ENCODE measurements at regions not wholly inside any gene's neighbourhood (a gene's known extent, or its start where the extent isn't known, plus 50 kb on each side); places are given as distances from the start of the nearest gene placed in this dataset.
"Not testable (repeated sequence)": the region's sequence is repeated elsewhere in the genome, so short reads cannot be mapped to it uniquely, and the experiment has no call there.

DNA sequence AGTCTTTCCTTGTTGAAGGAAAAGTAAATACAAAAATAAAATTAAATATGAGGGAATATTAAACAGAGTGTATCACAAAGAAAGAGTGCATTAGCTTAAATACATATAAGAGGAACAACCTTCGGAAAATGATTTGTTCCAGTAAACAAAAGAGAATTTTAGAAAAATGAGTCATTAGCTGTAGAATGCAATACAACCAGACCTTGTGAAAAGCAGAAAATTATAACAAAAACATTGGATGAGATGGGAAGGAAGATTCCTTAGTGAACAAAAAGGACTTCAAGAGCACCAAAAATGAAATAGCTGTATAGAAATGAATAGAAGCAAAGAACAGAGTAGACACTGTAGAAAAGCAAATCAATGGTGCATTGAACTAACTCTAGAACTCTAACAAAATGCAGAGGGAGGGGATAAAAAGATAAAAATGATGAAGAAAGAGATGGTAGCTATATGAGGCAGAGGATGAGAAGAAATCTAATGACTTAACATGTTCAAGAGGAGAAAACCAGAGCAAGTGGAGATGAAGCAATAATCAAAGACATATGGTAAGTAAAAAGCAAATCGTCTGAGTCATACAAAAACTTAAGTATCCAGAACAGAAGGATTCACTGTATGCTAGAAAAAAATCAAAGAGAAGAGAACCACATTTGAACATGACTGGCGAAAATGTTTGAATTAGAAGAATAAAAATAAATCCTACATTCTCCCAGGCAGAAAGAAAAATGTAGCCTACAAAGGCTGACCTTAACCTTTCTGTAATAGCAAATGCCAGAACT lies 190.5 kb downstream of the TMEM26 start:
- no peaks in the 10 kb centered on the region for H3K27me3 ChIP-seq (ENCODE audit: insufficient read depth, low read depth, severe bottlenecking)

DNA sequence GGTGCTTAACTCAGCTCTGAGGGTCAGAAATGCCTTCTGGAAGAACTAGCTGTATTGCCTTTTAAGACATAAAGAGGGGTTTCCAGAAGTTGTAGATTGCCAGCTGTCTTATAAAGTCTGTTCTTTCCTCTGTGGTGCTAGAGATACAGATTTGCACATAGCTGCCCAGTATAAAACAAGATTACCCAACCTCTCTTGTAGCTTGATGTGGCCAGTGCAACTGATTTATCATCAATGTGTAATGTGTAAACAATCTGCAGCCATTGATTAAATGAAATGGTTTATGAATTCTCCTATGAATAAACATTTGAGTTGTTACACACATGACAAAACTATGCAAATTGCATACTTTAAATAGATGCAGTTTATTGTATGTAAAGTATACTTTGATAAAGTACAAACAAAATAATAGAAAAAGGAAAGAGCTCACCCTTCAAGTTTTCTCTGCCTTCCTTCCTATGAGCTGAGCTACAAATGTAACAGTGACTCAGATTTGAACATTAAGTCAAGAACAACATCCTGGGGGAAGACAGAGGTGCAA lies 195.2 kb downstream of the TMEM26 start:
- DNase-seq = no peak
- Histone ChIP-seq H3K9me3 (ENCODE audit: severe bottlenecking) (peaks cover 19% of the 10 kb centered on the region), H3K4me3 (ENCODE audit: low read depth, low read length) (no peak overlapping the region), H3K27me3 (ENCODE audit: insufficient read depth, low read depth, severe bottlenecking) (no peaks in the 10 kb centered on the region), H3K27ac (no peak overlapping the region), H3K36me3 (no peaks in the 10 kb centered on the region)
- TF ChIP-seq, protein P1, sequence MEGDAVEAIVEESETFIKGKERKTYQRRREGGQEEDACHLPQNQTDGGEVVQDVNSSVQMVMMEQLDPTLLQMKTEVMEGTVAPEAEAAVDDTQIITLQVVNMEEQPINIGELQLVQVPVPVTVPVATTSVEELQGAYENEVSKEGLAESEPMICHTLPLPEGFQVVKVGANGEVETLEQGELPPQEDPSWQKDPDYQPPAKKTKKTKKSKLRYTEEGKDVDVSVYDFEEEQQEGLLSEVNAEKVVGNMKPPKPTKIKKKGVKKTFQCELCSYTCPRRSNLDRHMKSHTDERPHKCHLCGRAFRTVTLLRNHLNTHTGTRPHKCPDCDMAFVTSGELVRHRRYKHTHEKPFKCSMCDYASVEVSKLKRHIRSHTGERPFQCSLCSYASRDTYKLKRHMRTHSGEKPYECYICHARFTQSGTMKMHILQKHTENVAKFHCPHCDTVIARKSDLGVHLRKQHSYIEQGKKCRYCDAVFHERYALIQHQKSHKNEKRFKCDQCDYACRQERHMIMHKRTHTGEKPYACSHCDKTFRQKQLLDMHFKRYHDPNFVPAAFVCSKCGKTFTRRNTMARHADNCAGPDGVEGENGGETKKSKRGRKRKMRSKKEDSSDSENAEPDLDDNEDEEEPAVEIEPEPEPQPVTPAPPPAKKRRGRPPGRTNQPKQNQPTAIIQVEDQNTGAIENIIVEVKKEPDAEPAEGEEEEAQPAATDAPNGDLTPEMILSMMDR (IDR thresholded peaks at IDR 0.05; ENCODE audit: low read depth, low read length) = no peak

More for the DNA sequence above, 190.5 kb downstream of the TMEM26 start:
- H3K9me3 ChIP-seq (ENCODE audit: severe bottlenecking) = no peaks in the 10 kb centered on the region
- no peaks in the 10 kb centered on the region for H3K36me3 ChIP-seq
- no peak for DNase-seq
- TF ChIP-seq, protein P1 (IDR thresholded peaks at IDR 0.05; ENCODE audit: low read depth, low read length) = no peak
- no peak overlapping the region for H3K4me3 ChIP-seq (ENCODE audit: low read depth, low read length)
- H3K27ac ChIP-seq = no peak overlapping the region

DNA sequence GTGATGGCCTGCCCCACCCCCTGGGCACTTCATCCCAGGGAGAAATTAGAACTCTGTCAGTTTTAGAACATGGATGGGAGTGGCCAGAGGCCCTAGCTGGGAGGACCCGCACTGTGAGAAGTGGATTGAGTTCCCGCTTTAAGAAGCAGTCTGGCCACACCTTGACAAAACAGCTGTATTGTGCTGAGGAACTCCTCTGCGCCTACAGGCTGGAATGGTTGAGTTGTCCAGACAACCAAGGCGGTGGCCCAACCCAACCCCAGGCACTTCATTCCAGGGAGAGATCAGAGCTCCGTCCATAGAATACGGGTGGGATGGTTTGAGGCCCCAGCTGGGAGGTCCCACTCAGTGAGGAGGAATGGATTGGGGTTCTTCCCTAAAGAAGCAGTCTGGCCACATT lies 196.0 kb downstream of the TMEM26 start:
- Histone ChIP-seq H3K4me3 (ENCODE audit: low read depth, low read length) (no peak overlapping the region), H3K27me3 (ENCODE audit: insufficient read depth, low read depth, severe bottlenecking) (no peaks in the 10 kb centered on the region), H3K9me3 (ENCODE audit: severe bottlenecking) (peaks cover 19% of the 10 kb centered on the region), H3K27ac (no peak overlapping the region), H3K36me3 (no peaks in the 10 kb centered on the region)
- DNase-seq = no peak
- TF ChIP-seq, protein P1 (IDR thresholded peaks at IDR 0.05; ENCODE audit: low read depth, low read length) = no peak

DNA sequence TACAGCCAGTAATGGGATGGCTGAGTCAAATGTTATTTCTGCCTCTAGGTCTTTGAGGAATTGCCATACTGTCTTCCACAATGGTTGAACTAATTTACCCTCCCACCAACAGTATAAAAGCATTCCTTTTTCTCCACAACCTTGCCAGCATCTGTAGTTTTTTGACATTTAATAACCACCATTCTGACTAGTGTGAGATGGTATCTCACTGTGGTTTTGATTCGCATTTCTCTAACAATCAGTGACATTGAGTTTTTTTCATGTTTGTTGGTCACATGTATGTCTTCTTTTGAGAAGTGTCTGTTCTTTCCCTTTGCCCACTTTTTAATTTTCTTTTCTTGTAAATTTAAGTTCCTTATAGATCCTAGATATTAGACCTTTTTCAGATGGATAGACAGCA lies 200.9 kb downstream of the TMEM26 start:
- not testable (repeated sequence) for H3K27ac ChIP-seq; H3K4me3 ChIP-seq (ENCODE audit: low read depth, low read length); H3K27me3 ChIP-seq (ENCODE audit: insufficient read depth, low read depth, severe bottlenecking); H3K36me3 ChIP-seq; DNase-seq
- peaks cover 19% of the 10 kb centered on the region for H3K9me3 ChIP-seq (ENCODE audit: severe bottlenecking)

DNA sequence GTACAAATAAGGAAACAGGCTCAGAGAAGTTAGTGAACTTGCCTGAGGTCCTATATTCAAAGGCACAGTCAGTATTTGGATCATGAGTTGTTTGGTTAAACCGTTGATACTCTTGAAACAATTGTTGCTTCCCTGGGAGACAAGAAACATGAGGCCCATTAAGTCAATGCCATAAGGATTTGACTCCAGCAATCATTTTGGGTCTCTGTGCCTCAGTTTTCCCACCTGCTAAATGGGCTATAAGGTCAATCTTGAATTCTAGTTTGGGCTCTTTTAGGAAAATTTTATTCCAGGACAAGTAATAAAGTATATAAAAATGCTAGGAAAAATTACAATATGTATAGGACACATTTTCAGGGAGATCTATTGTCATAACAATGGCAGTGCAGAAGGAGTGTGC lies 202.1 kb downstream of the TMEM26 start:
- no peak overlapping the region for H3K27ac ChIP-seq
- DNase-seq = no peak
- TF ChIP-seq, protein P1 (IDR thresholded peaks at IDR 0.05; ENCODE audit: low read depth, low read length) = no peak
- H3K27me3 ChIP-seq (ENCODE audit: insufficient read depth, low read depth, severe bottlenecking) = no peaks in the 10 kb centered on the region
- H3K36me3 ChIP-seq = no peaks in the 10 kb centered on the region
- H3K9me3 ChIP-seq (ENCODE audit: severe bottlenecking) = peaks cover 19% of the 10 kb centered on the region
- H3K4me3 ChIP-seq (ENCODE audit: low read depth, low read length) = no peak overlapping the region

DNA sequence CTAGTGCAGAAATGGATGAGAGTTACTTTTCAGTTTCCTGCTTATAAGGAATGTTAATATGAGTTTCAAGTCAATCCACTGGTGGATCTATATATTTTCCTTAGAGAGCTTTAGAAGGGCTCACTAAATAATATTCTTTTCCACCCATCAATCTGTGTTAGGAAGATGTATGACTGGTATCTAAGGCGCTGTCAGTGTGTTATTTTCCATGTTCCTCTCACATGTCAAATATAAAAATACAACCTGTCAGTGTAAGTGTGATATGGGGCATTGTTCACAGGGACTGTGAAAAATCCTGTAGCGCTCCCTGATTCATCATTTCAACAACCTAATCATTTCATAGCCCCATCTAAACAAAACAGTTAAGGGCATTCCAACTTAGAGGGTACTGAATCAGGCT lies 203.1 kb downstream of the TMEM26 start:
- Histone ChIP-seq H3K4me3 (ENCODE audit: low read depth, low read length) (no peak overlapping the region), H3K27me3 (ENCODE audit: insufficient read depth, low read depth, severe bottlenecking) (no peaks in the 10 kb centered on the region), H3K36me3 (no peaks in the 10 kb centered on the region), H3K9me3 (ENCODE audit: severe bottlenecking) (peaks cover 11% of the 10 kb centered on the region), H3K27ac (no peak overlapping the region)
- TF ChIP-seq, protein P1 (IDR thresholded peaks at IDR 0.05; ENCODE audit: low read depth, low read length) = no peak
- no peak for DNase-seq
